ENCODE measurements at regions not wholly inside any gene's neighbourhood (a gene's known extent, or its start where the extent isn't known, plus 50 kb on each side); places are given as distances from the start of the nearest gene placed in this dataset.

GRCh38 chr11:112470355-112470754 is 209.7 kb upstream of the PLET1 start:
- 75% methylated on average over 4 of the region's 4 CpGs for WGBS
- H3K27me3 ChIP-seq (ENCODE audit: control insufficient read depth in 4 of 4, insufficient read depth in 4 of 4, low read length in 3 of 4) = no peaks in the 10 kb centered on the region
- H3K4me1 ChIP-seq (ENCODE audit: control insufficient read depth in 4 of 4, insufficient read depth in 4 of 4, low read length in 3 of 4) = no peaks in the 10 kb centered on the region
- no peak overlapping the region for H3K27ac ChIP-seq (ENCODE audit: low read depth in 1 of 2, low read length in 2 of 2)
- peaks cover 0 to 3% (median 0%) of the 10 kb centered on the region in 4 donors for H3K9me3 ChIP-seq (ENCODE audit: control insufficient read depth in 4 of 4, low read length in 3 of 4)
- no peak for DNase-seq (ENCODE audit: low spot score)
- H3K9ac ChIP-seq (ENCODE audit: low read depth in 1 of 2, low read length in 2 of 2) = no peak overlapping the region
- no peaks in the 10 kb centered on the region for H3K36me3 ChIP-seq (ENCODE audit: control insufficient read depth in 4 of 4, insufficient read depth in 3 of 4, low read depth in 1 of 4, low read length in 3 of 4)
- no peak for TF ChIP-seq REST (IDR thresholded peaks at IDR 0.05)
- TF ChIP-seq MAX (IDR thresholded peaks at IDR 0.05) = no peak
- no peak for TF ChIP-seq RXRA (IDR thresholded peaks at IDR 0.05)
- no peak for TF ChIP-seq JUND (IDR thresholded peaks at IDR 0.05)
- TF ChIP-seq TAF1 (conservative IDR thresholded peaks at IDR 0.05) = no peak
- no peak for TF ChIP-seq NR2F2 (IDR thresholded peaks at IDR 0.05)
- no peak for TF ChIP-seq ZBTB33 (IDR thresholded peaks at IDR 0.05)
- TF ChIP-seq YY1 (IDR thresholded peaks at IDR 0.05) = no peak
- TF ChIP-seq EGR1 (IDR thresholded peaks at IDR 0.05; ENCODE audit: low read depth in 2 of 2) = no peak
- TF ChIP-seq FOXA1 (IDR thresholded peaks at IDR 0.05) = no peak
- no peak for TF ChIP-seq HNF4A (conservative IDR thresholded peaks at IDR 0.05)
- TF ChIP-seq, protein P1, sequence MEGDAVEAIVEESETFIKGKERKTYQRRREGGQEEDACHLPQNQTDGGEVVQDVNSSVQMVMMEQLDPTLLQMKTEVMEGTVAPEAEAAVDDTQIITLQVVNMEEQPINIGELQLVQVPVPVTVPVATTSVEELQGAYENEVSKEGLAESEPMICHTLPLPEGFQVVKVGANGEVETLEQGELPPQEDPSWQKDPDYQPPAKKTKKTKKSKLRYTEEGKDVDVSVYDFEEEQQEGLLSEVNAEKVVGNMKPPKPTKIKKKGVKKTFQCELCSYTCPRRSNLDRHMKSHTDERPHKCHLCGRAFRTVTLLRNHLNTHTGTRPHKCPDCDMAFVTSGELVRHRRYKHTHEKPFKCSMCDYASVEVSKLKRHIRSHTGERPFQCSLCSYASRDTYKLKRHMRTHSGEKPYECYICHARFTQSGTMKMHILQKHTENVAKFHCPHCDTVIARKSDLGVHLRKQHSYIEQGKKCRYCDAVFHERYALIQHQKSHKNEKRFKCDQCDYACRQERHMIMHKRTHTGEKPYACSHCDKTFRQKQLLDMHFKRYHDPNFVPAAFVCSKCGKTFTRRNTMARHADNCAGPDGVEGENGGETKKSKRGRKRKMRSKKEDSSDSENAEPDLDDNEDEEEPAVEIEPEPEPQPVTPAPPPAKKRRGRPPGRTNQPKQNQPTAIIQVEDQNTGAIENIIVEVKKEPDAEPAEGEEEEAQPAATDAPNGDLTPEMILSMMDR (IDR thresholded peaks at IDR 0.05; ENCODE audit: low read depth, low read length, missing input control) = no peak
- H3K4me3 ChIP-seq (ENCODE audit: low read depth in 1 of 3, low read length in 3 of 3) = no peak overlapping the region

GRCh38 chr11:112471731-112472130 is 211.1 kb upstream of the PLET1 start:
- no peak overlapping the region for H3K27ac ChIP-seq (ENCODE audit: low read depth in 1 of 2, low read length in 2 of 2)
- H3K9me3 ChIP-seq (ENCODE audit: control insufficient read depth in 4 of 4, low read length in 3 of 4) = no peaks in the 10 kb centered on the region
- no peaks in the 10 kb centered on the region for H3K27me3 ChIP-seq (ENCODE audit: control insufficient read depth in 4 of 4, insufficient read depth in 4 of 4, low read length in 3 of 4)
- TF ChIP-seq FOXA2 (IDR thresholded peaks at IDR 0.05) (no peak), YY1 (IDR thresholded peaks at IDR 0.05) (no peak), MAX (IDR thresholded peaks at IDR 0.05) (no peak), HNF4G (IDR thresholded peaks at IDR 0.05) (no peak), GABPA (IDR thresholded peaks at IDR 0.05 in 1 of 2, conservative IDR thresholded peaks at IDR 0.05 in 1 of 2) (no peak), RAD21 (IDR thresholded peaks at IDR 0.05) (no peak), JUND (IDR thresholded peaks at IDR 0.05) (no peak), RXRA (IDR thresholded peaks at IDR 0.05) (no peak)
- TF ChIP-seq, protein P1 (IDR thresholded peaks at IDR 0.05; ENCODE audit: low read depth, low read length, missing input control) = no peak
- no peak overlapping the region for H3K4me3 ChIP-seq (ENCODE audit: low read depth in 1 of 3, low read length in 3 of 3)
- no peaks in the 10 kb centered on the region for H3K4me1 ChIP-seq (ENCODE audit: control insufficient read depth in 4 of 4, insufficient read depth in 4 of 4, low read length in 3 of 4)
- 69% methylated on average over 5 of the region's 5 CpGs for WGBS
- H3K9ac ChIP-seq (ENCODE audit: low read depth in 1 of 2, low read length in 2 of 2) = no peak overlapping the region
- no peaks in the 10 kb centered on the region for H3K36me3 ChIP-seq (ENCODE audit: control insufficient read depth in 4 of 4, insufficient read depth in 3 of 4, low read depth in 1 of 4, low read length in 3 of 4)
- DNase-seq (ENCODE audit: low spot score) = no peak

All from liver (tissue), 8 donors.